Dendritic cell treated with granulocyte-macrophage colony-stimulating factor and Interleukin-4, amounts not matched to agents 40 ng/mL and 50 ng/mL, for 4 days (primary cell): ENCODE measurements at regions not wholly inside any gene's neighbourhood (a gene's known extent, or its start where the extent isn't known, plus 50 kb on each side); places are given as distances from the start of the nearest gene placed in this dataset.

ENCODE experiments used
- H3K27ac Mint-ChIP-seq: one replicate; pipeline ENCODE4 v1.8.0; 2022; ENCODE audit warnings: mild to moderate bottlenecking, mixed read lengths
- H3K27me3 Mint-ChIP-seq: one replicate; pipeline ENCODE4 v1.8.0; 2022; ENCODE audit warnings: mild to moderate bottlenecking, mixed read lengths
- H3K36me3 Mint-ChIP-seq: one replicate; pipeline ENCODE4 v1.8.0; 2022; ENCODE audit warnings: low read depth, mixed read lengths
- H3K4me1 Mint-ChIP-seq: one replicate; pipeline ENCODE4 v1.8.0; 2022; ENCODE audit warnings: low read depth, mixed read lengths
- H3K4me3 Mint-ChIP-seq: one replicate; pipeline ENCODE4 v1.8.0; 2022; ENCODE audit warnings: mild to moderate bottlenecking, moderate library complexity, mixed read lengths
- H3K9me3 Mint-ChIP-seq: one replicate; pipeline ENCODE4 v1.8.0; 2022; ENCODE audit warnings: mixed read lengths
- intact Hi-C: fragments of 100-400 bp; cut with micrococcal nuclease; formaldehyde crosslinking; loops from one replicate; pipeline ENCODE4 v1.15.0; 2022

DNA sequence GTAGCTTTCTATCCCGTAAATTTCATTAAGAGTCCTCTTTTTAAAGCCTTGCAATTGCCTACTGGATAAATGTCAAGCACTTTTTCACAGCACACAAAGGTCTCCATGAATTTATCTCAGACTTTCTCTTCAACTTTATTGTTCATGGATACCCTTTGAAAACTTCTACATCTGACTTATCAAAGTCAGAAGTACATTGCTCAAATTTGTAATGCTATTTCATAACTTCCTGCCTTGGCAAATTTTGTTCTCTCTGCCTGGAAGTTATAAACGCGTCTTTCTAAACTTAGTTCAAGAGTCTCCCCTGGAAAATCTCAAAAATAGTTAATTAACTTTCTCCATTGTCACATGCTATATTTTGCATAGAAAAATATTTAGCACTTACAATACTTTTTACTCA, 55.9 kb upstream of the RERGL start:
- H3K4me3 Mint-ChIP-seq, result no peak overlapping the region

DNA sequence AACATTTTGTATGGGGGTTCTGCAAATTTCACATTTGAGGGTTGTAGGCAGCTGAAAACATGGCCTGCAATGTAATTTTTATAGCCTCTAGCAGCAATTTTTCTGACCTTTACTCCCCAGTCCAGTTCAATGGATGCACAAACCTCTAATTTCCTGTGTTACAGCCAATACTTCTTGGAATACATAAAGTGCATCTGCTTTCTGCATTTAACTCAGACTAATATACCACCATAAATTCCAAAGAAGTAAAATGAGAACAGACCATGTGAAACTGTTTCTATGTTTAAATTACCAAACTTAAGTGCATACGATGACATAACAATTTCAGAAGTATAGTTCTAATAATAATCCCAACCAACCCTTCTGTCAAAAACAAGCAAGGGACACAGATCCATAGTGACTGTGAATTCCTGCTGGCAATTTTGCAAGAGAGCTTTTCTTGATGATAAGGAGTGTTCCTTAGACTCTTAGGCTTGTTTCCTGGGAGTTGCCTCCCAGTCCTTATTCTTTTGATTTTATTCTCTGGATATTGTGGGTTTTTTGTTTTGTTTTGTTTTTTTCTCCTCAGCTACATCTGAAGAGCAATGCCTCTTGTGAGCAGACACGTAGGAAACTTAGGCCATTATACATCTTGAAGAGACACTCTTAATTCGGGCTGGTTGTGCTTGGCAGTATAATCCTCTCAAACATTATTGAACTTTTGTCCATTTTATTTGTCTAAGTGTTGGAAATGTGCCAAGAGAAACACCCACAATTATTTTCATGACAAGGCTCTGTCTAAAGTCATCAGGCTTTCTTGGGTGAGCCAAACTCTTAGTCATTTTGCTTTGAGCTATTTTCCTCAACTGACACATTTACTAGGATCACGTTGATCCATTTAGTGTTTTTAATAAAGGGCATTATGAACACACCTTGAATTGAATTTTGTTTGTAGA, 51.3 kb upstream of the RERGL start:
- no peak overlapping the region for H3K4me3 Mint-ChIP-seq
- no peaks in the 10 kb centered on the region for H3K27me3 Mint-ChIP-seq
- no peaks in the 10 kb centered on the region for H3K9me3 Mint-ChIP-seq
- H3K27ac Mint-ChIP-seq, result no peak overlapping the region
- H3K36me3 Mint-ChIP-seq, result no peaks in the 10 kb centered on the region
- intact Hi-C loops, result loop anchor here (5.0 kb wide), 1 partner anchor 81 kb away; no protein-coding TSS in a partner anchor
- peaks cover 12% of the 10 kb centered on the region for H3K4me1 Mint-ChIP-seq

More for the DNA sequence above, 55.9 kb upstream of the RERGL start:
- no peaks in the 10 kb centered on the region for H3K27me3 Mint-ChIP-seq
- H3K9me3 Mint-ChIP-seq, result no peaks in the 10 kb centered on the region
- intact Hi-C loops, result no loop called here
- H3K27ac Mint-ChIP-seq, result no peak overlapping the region
- peaks cover 7% of the 10 kb centered on the region for H3K4me1 Mint-ChIP-seq
- no peaks in the 10 kb centered on the region for H3K36me3 Mint-ChIP-seq

DNA sequence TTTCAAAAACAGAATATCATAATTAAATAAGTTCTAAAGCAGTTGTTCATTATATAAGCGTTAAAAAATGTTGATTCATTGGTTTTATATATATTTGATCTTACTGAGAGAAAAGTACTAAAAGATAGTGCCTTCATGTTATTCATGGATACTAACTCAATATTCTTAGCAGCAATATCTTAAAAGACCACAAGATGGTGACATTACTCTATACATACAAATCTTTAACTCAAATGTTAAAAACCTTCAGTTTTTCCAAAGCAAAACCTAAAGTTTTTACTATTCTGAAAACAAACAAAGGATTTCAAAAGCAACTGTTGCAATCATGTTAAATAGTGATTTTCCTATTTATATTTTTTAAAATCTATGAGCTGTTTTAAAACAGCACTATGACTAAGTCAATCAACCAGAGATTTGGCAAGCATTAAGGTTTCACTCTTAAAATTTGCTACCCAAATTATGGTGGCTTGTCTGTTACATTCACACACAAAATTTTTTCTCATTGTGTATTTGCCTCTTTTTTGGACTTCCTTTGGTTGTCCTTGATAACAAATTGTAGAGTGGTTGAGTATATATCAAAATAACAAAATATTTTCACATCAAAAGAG, 50.1 kb upstream of the RERGL start:
- no peaks in the 10 kb centered on the region for H3K27me3 Mint-ChIP-seq
- intact Hi-C loops, result loop anchor here (1.0 to 10.0 kb wide), 3 partner anchors 82 to 1045 kb away; no protein-coding TSS in a partner anchor
- no peak overlapping the region for H3K4me3 Mint-ChIP-seq
- no peak overlapping the region for H3K27ac Mint-ChIP-seq
- no peaks in the 10 kb centered on the region for H3K9me3 Mint-ChIP-seq
- H3K4me1 Mint-ChIP-seq, result peaks cover 5% of the 10 kb centered on the region
- H3K36me3 Mint-ChIP-seq, result no peaks in the 10 kb centered on the region
